NOMO-1 treated with dmso at 0.1 percent for 144 hours (cell line): ENCODE measurements at regions not wholly inside any gene's neighbourhood (a gene's known extent, or its start where the extent isn't known, plus 50 kb on each side); places are given as distances from the start of the nearest gene placed in this dataset.

Experiments used
- DNase-seq: peaks from one replicate; lab custom pipeline; 2025; ENCODE audit not compliant: unreplicated experiment; lab: John Stamatoyannopoulos, UW

DNA sequence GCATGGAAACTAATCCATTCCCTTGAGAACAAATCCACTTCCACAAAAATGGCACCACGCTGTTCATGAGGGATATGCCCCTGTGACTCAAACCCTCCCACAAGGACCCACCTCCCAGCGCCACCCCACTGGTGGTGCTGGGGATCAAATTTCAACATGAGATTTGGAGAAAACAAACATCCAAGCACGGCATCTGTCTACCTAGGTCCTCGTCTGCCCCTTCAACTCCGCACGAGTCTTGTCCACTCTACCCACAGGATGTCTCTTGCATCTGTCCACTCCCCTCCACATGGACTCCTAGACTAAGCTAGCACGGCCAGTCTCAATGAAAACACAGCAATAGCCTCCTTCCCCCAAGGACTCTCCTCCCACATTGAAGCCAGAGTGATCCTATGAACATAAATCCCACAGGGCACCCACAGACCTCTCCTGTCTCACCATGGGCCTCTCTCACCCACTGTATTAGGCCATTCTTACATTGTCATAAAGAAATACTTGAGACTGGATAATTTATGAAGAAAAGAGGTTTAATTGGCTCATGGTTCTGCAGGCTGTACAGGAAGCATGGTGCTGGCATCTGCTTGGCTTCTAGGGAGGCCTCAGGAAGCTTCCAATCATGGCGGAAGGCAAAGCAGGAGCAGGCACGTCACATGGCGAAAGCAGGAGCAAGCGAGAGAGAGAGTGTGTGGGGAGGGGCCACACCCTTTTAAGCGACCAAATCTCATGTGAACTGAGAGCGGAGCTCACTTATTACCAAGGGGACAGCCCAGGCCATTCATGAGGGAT, 101.4 kb downstream of the TOMM20 start:
- DNase-seq = no peak

DNA sequence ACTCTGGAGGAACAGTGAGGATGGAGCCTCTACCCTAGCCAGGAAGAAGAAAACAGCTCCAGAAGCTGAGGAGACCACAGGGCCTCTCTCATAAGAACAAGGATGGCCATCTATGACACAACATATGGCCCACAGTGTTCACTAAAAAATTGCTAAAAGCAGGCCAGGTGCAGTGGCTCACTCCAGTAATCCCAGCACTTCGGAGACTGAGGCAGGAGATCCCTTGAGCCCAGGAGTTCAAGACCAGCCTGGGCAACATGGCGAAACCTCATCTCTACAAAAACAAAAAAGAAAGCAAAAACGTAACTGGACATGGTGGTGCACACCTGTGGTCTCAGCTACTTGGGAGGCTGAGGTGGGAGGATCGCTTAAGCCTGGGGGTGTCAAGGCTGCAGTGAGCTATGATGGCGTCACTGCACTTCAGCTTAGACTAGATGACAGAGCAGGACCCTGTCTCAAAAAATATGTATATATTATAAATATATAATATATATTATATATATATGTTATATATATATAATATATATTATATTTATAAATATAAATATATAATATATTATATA, 103.1 kb downstream of the TOMM20 start:
- no peak for DNase-seq

DNA sequence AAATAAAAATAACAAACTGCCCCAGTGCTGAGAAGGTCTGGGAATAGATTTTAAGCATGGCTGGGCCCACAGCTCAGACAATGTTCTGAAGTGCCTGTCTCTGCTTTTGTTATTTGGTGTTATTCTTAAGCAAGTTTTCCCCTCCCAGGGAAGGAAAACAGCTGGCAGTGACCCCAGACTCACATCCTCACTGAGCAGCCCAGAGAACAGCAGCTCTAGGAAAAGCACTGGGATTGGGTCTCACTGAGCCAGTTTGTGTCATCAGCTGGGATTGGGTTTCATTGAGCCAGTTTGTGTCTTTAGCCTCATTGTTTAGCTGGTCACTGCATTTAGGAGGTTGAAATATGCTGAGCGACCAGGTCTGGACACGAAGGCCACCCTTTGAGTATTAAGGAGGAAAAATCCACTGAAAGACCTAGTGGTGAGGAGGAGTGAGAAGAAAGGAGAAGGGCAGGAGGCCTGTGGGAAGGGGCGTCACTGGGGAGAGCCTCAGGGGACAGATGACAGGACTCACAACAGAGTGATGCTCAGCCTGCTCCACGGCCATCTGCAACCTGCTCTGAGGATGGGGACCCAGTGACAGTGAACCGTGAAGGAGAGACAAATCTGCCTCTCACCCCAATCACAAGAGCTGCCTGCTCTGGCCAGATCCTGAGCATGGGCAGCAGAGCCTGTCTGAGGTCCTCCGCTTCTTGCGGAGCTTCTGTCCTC, 103.8 kb downstream of the TOMM20 start:
- DNase-seq = no peak

DNA sequence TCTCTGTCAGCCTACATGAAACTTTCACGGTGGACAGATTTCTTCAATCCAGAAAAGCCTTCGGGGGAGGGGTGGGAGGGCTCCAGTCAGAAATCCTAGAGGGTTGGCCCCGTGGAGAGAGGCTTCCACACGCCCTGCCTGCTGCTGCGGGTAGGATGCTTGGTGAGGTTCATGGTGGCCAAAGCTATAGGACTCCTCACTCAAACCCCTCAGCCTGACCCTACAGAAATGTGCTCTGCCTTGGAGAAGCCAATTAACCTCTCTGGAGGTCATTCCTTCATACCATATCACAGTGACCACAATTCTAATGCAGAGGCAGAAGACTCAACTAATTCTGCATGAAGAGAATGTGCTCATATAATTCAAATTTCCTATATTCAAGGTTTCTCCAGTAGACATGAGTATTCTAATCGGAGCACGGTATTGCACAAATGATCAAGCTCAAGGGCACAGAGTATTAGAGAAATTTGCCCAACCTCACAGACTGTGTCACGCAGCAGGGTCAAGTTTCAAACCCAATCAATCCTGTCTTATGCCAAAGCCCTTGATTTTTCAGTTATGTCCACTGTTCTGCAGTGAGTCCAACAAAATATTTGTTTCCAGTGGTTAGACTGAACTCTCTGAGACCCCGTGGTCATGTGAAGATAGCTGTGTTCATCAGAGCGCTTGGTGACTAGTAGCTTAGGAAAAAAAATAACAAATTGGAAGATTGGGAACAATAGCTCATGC, 104.8 kb downstream of the TOMM20 start:
- DNase-seq = no peak

DNA sequence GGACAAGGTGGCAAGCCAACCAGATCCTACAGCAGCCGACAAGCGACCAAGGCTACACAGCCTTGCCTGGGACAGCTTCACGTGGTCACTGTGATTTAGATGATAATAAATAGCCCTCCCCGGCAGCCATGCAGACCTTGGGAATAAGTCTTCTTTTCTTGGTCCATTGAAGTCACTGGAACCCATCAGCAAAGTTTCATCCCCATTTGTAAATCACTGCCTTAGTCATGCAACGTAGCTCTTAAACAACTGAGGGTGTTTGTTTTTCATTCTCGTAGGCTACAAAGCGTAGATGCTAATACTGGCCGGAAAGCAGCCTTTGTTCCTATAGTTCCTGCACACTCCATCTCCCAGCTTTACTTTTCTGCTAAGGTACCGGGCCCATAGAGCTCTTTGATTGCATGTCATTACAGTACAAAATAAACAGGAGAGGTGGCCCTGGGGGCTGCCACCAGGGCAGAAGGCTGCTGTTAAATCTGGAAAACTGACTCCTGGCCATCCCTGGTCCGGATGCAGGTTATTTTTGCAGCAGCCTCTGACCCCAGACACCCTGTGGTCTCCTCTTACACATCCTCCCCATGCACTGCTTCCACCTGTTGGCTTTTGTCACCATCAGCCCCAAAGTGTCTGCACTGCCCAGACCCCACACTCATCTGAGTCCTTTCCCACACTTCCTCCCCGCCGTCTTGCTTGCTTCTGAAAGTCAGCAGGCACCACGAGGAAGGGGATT, 105.5 kb downstream of the TOMM20 start:
- DNase-seq = no peak

DNA sequence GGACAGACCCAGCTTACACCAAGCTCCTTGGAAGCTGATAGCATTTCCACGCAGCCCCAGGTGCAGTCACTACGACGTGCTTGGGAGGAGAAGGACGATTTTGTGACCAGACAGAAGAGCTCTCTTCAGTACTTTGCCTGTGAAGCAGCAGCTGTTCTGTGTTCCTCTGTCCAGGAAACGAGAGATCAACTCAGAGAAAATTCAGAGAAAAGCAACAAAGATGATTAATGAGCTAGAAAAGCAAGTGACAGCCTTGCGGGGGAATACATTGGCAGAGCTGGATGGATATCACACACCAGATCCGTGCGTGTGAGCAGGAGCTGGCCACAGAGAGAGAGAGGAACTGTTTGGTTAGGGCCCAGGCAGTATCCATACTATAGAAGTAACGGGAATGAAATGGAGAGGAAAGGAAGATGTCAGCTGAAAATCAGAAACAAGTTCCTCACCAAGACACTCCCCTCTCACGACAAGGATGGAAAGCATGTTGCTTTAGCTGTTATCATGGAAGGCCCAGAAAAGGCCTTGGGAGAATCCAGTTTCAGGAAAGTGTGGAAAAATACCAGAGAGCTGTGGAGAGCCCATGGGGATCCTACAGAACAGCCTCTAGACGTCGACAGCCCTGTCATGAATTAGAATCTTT, 106.2 kb downstream of the TOMM20 start:
- no peak for DNase-seq

DNA sequence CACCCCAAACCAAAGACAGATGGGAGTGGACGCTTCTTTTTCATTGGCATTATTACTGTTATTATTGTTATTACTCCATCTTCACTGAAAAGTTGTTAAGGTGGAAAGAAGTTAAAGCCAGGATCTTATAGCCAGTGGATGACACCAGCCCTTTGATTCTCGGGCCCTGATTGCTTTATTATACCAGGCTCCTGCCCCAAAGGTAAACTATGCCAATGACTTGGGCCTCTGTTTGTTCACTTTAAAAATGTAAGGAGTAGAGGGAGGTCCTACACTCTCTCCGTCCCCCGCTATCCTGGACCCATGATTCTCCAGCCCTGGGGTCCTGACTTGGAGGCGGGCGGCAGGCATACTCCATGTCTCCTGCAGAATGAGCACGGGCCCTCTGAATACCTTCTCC, 106.8 kb downstream of the TOMM20 start:
- no peak for DNase-seq

DNA sequence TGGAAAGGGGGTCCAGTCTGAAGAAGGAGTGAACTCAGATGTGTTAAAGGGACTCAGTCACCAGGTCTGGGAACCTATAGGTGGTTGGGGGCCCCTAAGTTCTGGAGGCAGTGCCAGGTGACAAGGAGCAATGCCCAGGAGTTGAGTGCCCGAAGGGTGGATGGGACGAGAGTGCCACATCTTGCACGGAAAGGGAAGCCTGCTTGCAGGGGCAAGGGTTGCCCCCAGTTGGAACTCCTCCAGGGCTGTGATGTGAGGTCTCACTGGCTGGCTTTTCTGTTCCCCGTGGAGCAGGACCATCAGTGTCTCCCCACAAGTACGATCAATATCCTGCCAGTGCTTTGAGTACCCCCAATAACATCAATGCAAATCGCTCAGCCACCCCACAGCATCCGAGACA, 107.3 kb downstream of the TOMM20 start:
- DNase-seq = no peak

DNA sequence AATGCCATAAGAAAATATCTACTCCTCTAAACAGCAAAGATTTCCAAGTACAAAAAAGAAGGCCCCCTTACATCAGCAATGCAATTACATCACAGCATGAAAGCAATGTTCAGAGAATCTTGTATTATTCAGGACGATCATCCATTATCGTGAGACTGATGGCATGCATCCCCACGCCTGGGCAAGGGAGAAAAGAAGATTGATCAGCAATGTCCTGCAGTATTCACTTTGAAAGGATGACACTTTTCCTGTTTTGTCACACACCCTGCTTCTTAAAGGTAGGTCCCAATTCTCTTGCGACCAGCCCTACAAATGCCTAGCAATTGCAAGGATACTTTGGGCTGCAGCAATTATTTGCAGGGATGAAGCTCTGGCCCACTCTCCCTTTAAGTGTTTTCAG, 108.7 kb downstream of the TOMM20 start:
- DNase-seq = no peak

DNA sequence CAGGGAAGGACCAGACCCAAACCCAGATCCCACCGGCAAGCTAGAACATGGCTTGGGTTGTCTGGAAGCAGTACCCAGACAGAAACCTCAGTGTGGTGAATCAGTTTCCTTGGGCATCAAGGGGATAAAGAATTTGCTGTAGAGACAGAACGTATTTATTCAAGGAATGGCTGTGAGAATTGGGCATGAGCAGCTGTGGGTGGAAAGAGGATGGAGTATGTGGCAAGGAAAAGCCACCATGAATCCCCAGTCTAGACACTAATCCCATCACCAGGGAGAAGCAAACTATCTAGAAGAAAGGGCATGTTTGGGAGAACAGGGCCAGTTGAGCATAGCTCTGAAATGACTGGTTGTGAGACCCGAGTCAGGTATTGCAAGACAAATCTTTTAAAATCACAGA, 109.2 kb downstream of the TOMM20 start:
- no peak for DNase-seq

DNA sequence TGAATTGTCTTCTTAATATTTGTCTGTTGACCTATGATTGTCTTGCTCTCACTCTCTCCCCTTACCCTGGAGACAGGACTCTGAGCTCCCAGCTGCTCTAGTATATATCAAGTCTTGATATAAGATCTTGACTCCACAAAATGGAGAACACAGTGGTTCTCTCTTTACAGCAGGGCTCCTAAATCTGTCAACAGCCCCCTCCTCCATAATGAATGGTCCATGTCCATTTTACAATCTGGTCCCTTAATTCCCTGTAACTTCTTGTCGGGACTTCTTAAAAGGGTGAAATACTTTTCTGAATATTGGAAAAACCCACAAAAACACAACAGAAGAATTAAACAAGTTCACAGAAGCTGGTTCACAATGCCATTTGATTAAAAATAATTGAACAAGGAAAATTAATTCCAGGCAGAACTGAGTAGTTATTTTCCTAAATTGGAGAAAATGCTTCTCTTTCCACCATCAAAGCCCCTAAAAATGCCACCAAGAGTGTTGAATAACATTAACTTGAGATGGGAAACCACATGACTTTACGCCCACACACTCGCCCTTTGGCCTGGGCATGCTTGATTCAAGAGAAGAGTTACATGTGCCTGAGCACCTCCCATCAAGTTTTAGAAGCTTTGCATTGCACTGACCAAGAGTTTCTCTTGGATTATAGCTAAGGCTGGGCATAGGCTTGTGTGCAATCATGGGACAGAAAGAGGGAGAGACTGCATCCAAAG, 109.8 kb downstream of the TOMM20 start:
- no peak for DNase-seq

DNA sequence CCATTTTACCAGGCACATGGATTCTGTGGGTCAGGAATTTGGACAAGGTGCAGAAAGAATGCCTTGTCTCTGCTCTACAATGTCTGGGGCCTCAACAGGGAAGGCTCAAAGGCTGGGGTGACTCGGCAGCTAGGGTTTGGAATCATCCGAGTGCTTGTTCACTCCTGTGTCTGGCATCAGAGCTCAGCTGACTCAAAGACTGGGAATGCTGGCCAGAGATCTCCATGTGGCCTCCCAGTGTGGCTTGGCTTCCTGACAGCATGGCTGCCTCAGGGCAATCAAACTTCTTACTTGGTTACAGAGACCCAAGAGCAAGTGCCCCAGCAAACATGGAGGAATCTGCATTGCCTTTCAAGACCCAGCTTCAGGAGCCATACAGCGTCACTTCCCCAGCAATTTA, 110.5 kb downstream of the TOMM20 start:
- no peak for DNase-seq

DNA sequence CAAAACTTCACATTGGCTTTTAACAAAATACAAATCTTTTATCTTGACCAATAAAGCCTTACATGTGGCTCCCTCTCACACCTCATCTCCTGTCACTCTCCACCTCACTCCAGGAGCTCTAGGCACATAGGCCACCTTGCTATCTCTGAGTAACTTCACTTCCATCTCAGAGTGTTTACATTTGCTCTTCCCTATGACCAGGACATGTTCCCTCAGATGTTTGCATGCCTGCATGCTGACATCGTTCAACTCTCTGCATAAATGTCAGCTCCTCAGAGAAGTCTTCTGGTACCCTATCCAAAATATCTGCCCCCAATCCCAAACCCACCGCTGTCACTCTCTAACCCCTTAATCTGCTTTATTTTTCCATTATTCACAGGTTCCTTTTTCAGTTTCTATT, 110.9 kb downstream of the TOMM20 start:
- DNase-seq = no peak

DNA sequence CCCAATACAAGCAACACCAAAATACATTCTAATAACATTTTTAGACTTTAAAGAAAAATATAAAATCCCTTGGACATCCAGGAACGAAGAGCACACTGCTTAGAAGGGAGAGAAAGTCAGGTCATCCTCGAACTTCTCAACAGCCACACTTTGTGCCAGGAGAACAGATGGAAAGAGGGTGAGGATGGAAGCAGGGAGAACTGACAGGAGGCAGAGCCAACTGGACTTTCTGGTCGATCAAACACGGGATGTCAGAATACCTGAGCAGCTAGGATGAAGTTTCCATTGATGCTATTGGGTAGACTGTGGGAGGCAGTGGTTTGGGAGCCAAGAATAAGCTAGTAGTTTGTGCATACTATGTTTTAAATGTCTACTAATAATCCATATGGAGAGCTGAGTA, 111.4 kb downstream of the TOMM20 start:
- DNase-seq = no peak

DNA sequence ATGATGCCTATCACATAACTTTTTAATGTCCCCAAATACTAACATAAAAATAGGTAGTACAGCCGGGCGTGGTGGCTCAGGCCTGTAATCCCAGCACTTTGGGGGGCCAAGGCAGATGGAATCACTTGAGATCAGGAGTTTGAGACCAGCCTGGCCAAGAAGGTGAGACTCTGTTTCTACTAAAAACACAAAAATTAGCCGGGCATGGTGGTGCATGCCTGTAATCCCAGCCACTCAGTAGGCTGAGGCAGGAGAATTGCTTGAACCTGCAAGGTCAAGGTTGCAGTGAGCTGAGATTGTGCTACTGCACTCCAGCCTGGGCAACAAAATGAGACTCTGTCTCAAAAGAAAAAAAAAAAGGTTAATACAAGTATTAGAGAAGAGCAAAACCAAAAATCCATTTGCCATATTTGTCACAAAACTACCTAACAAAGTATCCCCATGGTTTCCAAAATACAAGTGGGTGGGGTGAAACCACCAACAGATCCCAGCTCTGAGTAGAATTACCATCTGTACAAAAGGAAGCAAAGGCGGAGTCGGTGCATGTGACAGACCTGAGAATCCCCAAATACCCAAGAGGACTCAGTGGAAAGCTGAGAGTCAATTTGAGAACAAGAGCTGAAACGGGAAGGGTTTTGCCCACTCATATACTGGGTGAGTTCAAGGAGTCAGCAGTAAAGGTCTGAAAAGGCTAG, 113.2 kb downstream of the TOMM20 start:
- DNase-seq = no peak

DNA sequence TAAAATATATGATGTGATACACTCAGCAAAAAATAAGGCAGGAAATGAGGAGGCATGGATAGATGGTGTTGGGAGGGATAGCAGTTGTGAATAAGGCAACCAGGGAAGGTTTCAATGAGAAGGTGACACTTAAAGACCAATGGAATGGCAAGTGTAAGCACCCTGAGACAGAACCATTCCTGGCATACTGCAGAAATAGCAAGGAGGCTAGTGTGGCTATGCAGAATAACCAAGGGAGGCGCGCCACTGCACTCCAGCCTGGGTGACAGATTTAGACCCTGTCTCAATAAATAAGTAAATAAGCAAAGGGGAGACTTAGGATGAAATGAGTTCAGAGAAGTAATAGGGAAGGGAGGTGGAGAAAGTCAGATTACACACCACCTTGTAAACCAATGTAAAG, 113.9 kb downstream of the TOMM20 start:
- no peak for DNase-seq

DNA sequence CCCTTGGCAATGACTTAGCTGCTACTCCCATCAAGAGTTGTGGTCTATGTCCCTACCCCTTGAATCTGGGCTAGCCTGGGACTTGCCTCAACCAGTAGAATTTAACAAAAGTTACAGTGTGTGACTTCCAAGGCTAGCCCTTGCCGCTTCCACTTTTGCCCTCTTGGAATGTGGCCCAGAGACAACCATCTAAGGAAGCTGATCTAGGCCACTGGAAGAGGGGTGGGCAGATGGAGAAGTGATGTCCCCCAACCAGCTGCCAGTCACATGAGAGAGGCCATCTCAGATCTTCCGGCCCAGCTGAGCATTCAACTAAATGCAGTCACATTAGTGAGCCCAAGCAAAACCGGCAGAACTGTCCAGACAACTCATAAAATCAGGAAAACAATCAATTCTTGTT, 115.1 kb downstream of the TOMM20 start:
- DNase-seq = no peak

DNA sequence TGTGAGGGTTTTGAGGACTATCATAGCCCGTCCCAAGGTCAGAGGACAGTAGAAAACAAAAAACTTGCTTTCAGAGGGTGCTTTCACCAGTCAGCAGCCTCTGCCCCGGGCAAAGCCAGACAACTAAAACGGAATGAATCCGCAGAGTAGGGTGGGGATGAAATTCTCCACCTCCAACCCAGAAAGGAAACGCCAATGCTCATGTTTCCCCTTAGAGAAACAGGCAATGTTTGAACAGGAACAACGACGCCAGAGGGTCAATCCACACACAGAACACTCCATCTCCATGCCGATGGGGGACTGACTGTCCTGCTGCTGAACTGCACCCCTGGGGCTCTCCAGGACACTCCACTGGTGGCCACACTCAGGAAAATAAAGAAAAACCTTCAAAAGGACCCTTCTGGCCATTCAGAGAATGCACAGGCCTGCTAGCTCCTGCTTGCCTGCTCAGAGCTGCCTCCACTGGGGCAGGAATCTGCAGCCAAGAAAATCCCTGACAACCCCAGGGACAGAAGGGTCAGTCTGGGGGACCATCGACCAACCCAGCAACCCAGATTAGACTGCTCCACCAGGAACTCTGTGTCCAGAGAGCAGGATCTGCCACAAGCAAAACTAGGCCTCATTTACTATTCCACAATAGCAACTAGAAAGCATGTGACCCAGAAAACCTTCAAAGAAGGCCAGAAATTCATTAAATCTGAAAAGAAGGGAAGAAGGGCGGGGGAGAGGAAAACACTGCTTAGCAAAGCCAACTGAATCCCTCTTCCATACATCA, 116.0 kb downstream of the TOMM20 start:
- no peak for DNase-seq
